Stomach (tissue), 4 donors: ENCODE measurements at regions not wholly inside any gene's neighbourhood (a gene's known extent, or its start where the extent isn't known, plus 50 kb on each side); places are given as distances from the start of the nearest gene placed in this dataset.

ENCODE experiments used
- CTCF ChIP-seq, 7 experiments: fragments of 450-650 bp in 4 of 7; fragments of 200-600 bp in 3 of 7; sonication (generic) in 3 of 7; IDR thresholded peaks; one replicate each; pipeline ENCODE4 v1.5.1; 2016 to 2019; ENCODE audit warnings: antibody characterized with exemption in 7 of 7, control low read depth in 2 of 7, mild to moderate bottlenecking in 1 of 7
- EP300 ChIP-seq: sonication (generic); formaldehyde crosslinking; IDR thresholded peaks from one replicate; pipeline ENCODE4 v1.6.1; 2017; ENCODE audit warnings: antibody characterized with exemption

- TF ChIP-seq CTCF (IDR thresholded peaks at IDR 0.05), result no peak
- no peak for TF ChIP-seq EP300
Observed at GRCh38 chrX:39613997-39614679, 483.6 kb downstream of the BCOR start.
